H1 (cell line): ENCODE measurements at regions not wholly inside any gene's neighbourhood (a gene's known extent, or its start where the extent isn't known, plus 50 kb on each side); places are given as distances from the start of the nearest gene placed in this dataset.

Experiments used
- GTF2F1 ChIP-seq: IDR thresholded peaks from 2 replicates; pipeline ENCODE4 v1.6.1; 2012; ENCODE audit warnings: low read depth, low read length, improper control_type of control experiment, borderline replicate concordance
- KDM1A ChIP-seq: fragments of 200-600, 300-600 bp; sonication (generic); IDR thresholded peaks from 2 replicates; pipeline ENCODE4 v1.7.1; 2016; ENCODE audit warnings: mild to moderate bottlenecking, low read length, borderline replicate concordance

DNA sequence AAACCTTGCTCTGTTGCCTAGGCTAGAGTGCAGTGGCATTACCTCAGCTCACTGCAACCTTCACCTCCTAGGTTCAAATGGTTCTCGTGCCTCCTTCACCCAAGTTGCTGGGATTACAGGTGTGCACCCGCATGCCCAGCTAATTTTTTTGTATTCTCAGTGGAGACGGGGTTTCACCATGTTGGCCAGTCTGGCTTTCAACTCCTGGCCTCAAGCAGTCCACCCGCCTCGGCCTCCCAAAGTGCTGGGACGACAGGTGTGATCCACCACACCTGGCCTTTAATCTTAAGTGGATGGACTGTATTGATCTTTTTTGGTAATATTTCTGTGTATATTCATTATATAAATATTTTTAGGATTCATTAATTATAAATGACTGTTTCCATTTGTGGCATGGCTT lies 158.7 kb upstream of the CXorf51A start (continued):
- no peak for TF ChIP-seq GTF2F1
- TF ChIP-seq KDM1A, result no peak
